Naive thymus-derived CD4-positive, alpha-beta T cell (primary cell): ENCODE measurements at regions not wholly inside any gene's neighbourhood (a gene's known extent, or its start where the extent isn't known, plus 50 kb on each side); places are given as distances from the start of the nearest gene placed in this dataset.
"Not testable (repeated sequence)": the region's sequence is repeated elsewhere in the genome, so short reads cannot be mapped to it uniquely, and the experiment has no call there.

ENCODE experiments used
- ATAC-seq: fragments of 150-1000 bp; cut with Tn5 transposase; 2 replicates; pipeline ENCODE4 v1.10.0; 2021; ENCODE audit warnings: mild to moderate bottlenecking, moderate library complexity
- CTCF ChIA-PET: fragments of 350-600 bp; sonication (Branson Sonifier 250); formaldehyde crosslinking; loops from one replicate; lab custom pipeline; 2021; ENCODE audit warnings: antibody characterized with exemption; lab: Charles Lee
- POLR2A ChIA-PET: fragments of 350-600 bp; sonication (Branson Sonifier 250); formaldehyde crosslinking; loops from one replicate; lab custom pipeline; 2021; ENCODE audit warnings: antibody characterized with exemption, inconsistent platforms; lab: Charles Lee
- DNase-seq, 9 donors: peaks; one replicate each; pipeline versions ENCODE4 v3.0.0 to v3.0.0-alpha.2; 2020 to 2022; ENCODE audit warnings: mixed read lengths in 1 of 9
- H3K27ac ChIP-seq: one replicate; pipeline ENCODE4 v1.7.0; 2013; ENCODE audit warnings: mild to moderate bottlenecking, low read depth, low read length, moderate library complexity
- H3K27me3 ChIP-seq, 2 donors: one replicate each; pipeline ENCODE4 v1.7.0; 2013; ENCODE audit warnings: low read length in 2 of 2, mild to moderate bottlenecking in 2 of 2, moderate library complexity in 2 of 2; ENCODE audit not compliant: control insufficient read depth in 2 of 2, insufficient read depth in 2 of 2
- H3K36me3 ChIP-seq, 3 experiments: 1 replicate in 2 of 3; 2 replicates in 1 of 3; pipeline ENCODE4 v1.7.0; 2013; ENCODE audit warnings: low read length in 3 of 3, mild to moderate bottlenecking in 3 of 3, moderate library complexity in 1 of 3; ENCODE audit not compliant: insufficient read depth in 3 of 3, control insufficient read depth in 2 of 3
- H3K4me1 ChIP-seq, 2 donors: one replicate each; pipeline ENCODE4 v1.7.0; 2013; ENCODE audit warnings: low read length in 2 of 2, mild to moderate bottlenecking in 2 of 2, moderate library complexity in 1 of 2; ENCODE audit not compliant: control insufficient read depth in 2 of 2, insufficient read depth in 2 of 2
- H3K4me3 ChIP-seq: 2 replicates; pipeline ENCODE4 v1.7.0; 2013; ENCODE audit warnings: mild to moderate bottlenecking, low read length
- H3K9me3 ChIP-seq, 3 experiments: 1 replicate in 2 of 3; 2 replicates in 1 of 3; pipeline ENCODE4 v1.7.0; 2013; ENCODE audit warnings: low read length in 3 of 3; ENCODE audit not compliant: control insufficient read depth in 2 of 3
- H3K27ac Mint-ChIP-seq, 9 donors: one replicate each; pipeline ENCODE4 v1.8.0; 2020 to 2022; ENCODE audit warnings: mixed read lengths in 9 of 9, mild to moderate bottlenecking in 8 of 9, moderate library complexity in 5 of 9, inconsistent platforms in 2 of 9
- H3K27me3 Mint-ChIP-seq, 5 donors: one replicate each; pipeline ENCODE4 v1.8.0; 2021 to 2022; ENCODE audit warnings: mixed read lengths in 5 of 5, mild to moderate bottlenecking in 1 of 5
- H3K36me3 Mint-ChIP-seq, 5 donors: one replicate each; pipeline ENCODE4 v1.8.0; 2020 to 2022; ENCODE audit warnings: mixed read lengths in 5 of 5, mild to moderate bottlenecking in 3 of 5, inconsistent platforms in 1 of 5
- H3K4me1 Mint-ChIP-seq, 7 donors: one replicate each; pipeline ENCODE4 v1.8.0; 2020 to 2022; ENCODE audit warnings: mixed read lengths in 7 of 7, mild to moderate bottlenecking in 3 of 7, inconsistent platforms in 1 of 7
- H3K4me3 Mint-ChIP-seq, 10 donors: one replicate each; pipeline ENCODE4 v1.8.0; 2020 to 2022; ENCODE audit warnings: mild to moderate bottlenecking in 10 of 10, mixed read lengths in 10 of 10, moderate library complexity in 6 of 10, inconsistent platforms in 2 of 10
- H3K9me3 Mint-ChIP-seq, 11 donors: one replicate each; pipeline ENCODE4 v1.8.0; 2020 to 2022; ENCODE audit warnings: mixed read lengths in 11 of 11, mild to moderate bottlenecking in 4 of 11, inconsistent platforms in 1 of 11, moderate library complexity in 1 of 11
- intact Hi-C, 2 donors: fragments of 100-400 bp; cut with micrococcal nuclease; formaldehyde crosslinking; loops; one replicate each; pipeline ENCODE4 v1.15.1; 2023

GRCh38 chr6:144362042-144363018 lies 77.2 kb downstream of the UTRN start:
- H3K9me3 Mint-ChIP-seq: peaks cover 0 to 1% (median 0%) of the 10 kb centered on the region in 11 donors
- H3K9me3 ChIP-seq: no peaks in the 10 kb centered on the region
- peak overlapping the region in 1 of 10 donors; percentile 3 for H3K4me3 Mint-ChIP-seq
- intact Hi-C loops: no loop called here
- H3K27me3 Mint-ChIP-seq: no peaks in the 10 kb centered on the region
- H3K27me3 ChIP-seq: no peaks in the 10 kb centered on the region
- H3K27ac ChIP-seq: no peak overlapping the region
- DNase-seq: no peak
- ChIA-PET CTCF (no interaction called here), POLR2A (interaction anchor here (0.6 kb wide), 1 partner anchor 27 kb away, joined by 3 read pairs; no protein-coding TSS in a partner anchor)
- peaks cover 18 to 39% of the 10 kb centered on the region in 2 donors for H3K4me1 ChIP-seq
- ATAC-seq: no peak
- no peaks in the 10 kb centered on the region for H3K36me3 ChIP-seq
- H3K27ac Mint-ChIP-seq: peak overlapping the region in 3 of 9 donors; percentile 3 to 74 (median 47)
- peaks cover 0 to 30% (median 16%) of the 10 kb centered on the region in 5 donors for H3K36me3 Mint-ChIP-seq
- H3K4me3 ChIP-seq: no peak overlapping the region
- H3K4me1 Mint-ChIP-seq: peaks cover 40 to 91% (median 83%) of the 10 kb centered on the region in 7 donors

- CTCF ChIA-PET: interaction anchor here (1.1 kb wide), 1 partner anchor 92 kb away, joined by 3 read pairs; no protein-coding TSS in a partner anchor
- Histone ChIP-seq H3K27ac (no peak overlapping the region), H3K36me3 (no peaks in the 10 kb centered on the region), H3K4me1 (peaks cover 15 to 21% of the 10 kb centered on the region in 2 donors), H3K9me3 (no peaks in the 10 kb centered on the region), H3K27me3 (no peaks in the 10 kb centered on the region), H3K4me3 (no peak overlapping the region)
- POLR2A ChIA-PET: interaction anchor here (1.0 to 1.1 kb wide), 2 partner anchors 11 to 17 kb away, joined by 3 read pairs; no protein-coding TSS in a partner anchor
- no peak for DNase-seq
- Mint-ChIP-seq H3K4me1 (peaks cover 42 to 81% (median 67%) of the 10 kb centered on the region in 7 donors), H3K27me3 (no peaks in the 10 kb centered on the region), H3K36me3 (peaks cover 0 to 39% (median 14%) of the 10 kb centered on the region in 5 donors), H3K9me3 (peaks cover 0 to 1% (median 0%) of the 10 kb centered on the region in 11 donors), H3K27ac (peak overlapping the region in 6 of 9 donors; percentile 0 to 75 (median 43)), H3K4me3 (peak overlapping the region in 9 of 10 donors; percentile 17 to 53 (median 36))
- ATAC-seq: peak; percentile 52
- intact Hi-C loops: loop anchor here in 1 of 2 donors (2.0 kb wide), 1 partner anchor 13 kb away; no protein-coding TSS in a partner anchor
Measured at GRCh38 chr6:144364208-144364720, 79.1 kb downstream of the UTRN start.

- H3K4me1 ChIP-seq: peaks cover 15 to 20% of the 10 kb centered on the region in 2 donors
- intact Hi-C loops: loop anchor here in 1 of 2 donors (2.0 kb wide), 1 partner anchor 14 kb away; no protein-coding TSS in a partner anchor
Measured at GRCh38 chr6:144364782-144365181, 79.6 kb downstream of the UTRN start.

GRCh38 chr6:144365271-144365670 lies 80.1 kb downstream of the UTRN start:
- intact Hi-C loops: loop anchor here in 1 of 2 donors (2.0 kb wide), 1 partner anchor 14 kb away; no protein-coding TSS in a partner anchor
- H3K36me3 Mint-ChIP-seq: peaks cover 5 to 48% (median 21%) of the 10 kb centered on the region in 5 donors
- peaks cover 0 to 5% (median 0%) of the 10 kb centered on the region in 11 donors for H3K9me3 Mint-ChIP-seq
- peak overlapping the region in 2 of 9 donors; percentile 48 to 56 for H3K27ac Mint-ChIP-seq
- CTCF ChIA-PET: interaction anchor here (1.1 kb wide), 1 partner anchor 93 kb away, joined by 3 read pairs; no protein-coding TSS in a partner anchor
- H3K9me3 ChIP-seq: no peaks in the 10 kb centered on the region
- no peak overlapping the region for H3K27ac ChIP-seq
- peak overlapping the region in 2 of 10 donors; percentile 6 to 7 for H3K4me3 Mint-ChIP-seq
- H3K4me1 Mint-ChIP-seq: peaks cover 42 to 80% (median 64%) of the 10 kb centered on the region in 7 donors
- ATAC-seq (no peak), DNase-seq (no peak)
- H3K27me3 ChIP-seq: no peaks in the 10 kb centered on the region
- POLR2A ChIA-PET: interaction anchor here (1.0 kb wide), 1 partner anchor 18 kb away, joined by 3 read pairs; no protein-coding TSS in a partner anchor
- no peak overlapping the region for H3K4me3 ChIP-seq
- H3K27me3 Mint-ChIP-seq: no peaks in the 10 kb centered on the region
- H3K4me1 ChIP-seq: peaks cover 15 to 21% of the 10 kb centered on the region in 2 donors
- no peaks in the 10 kb centered on the region for H3K36me3 ChIP-seq

More at GRCh38 chr6:144364782-144365181, 79.6 kb downstream of the UTRN start:
- ChIA-PET POLR2A (interaction anchor here (1.0 kb wide), 1 partner anchor 18 kb away, joined by 3 read pairs; no protein-coding TSS in a partner anchor), CTCF (interaction anchor here (1.1 kb wide), 1 partner anchor 93 kb away, joined by 3 read pairs; no protein-coding TSS in a partner anchor)
- Histone ChIP-seq H3K27ac (no peak overlapping the region), H3K36me3 (no peaks in the 10 kb centered on the region), H3K4me3 (no peak overlapping the region), H3K9me3 (no peaks in the 10 kb centered on the region), H3K27me3 (no peaks in the 10 kb centered on the region)
- no peak for DNase-seq
- Mint-ChIP-seq H3K27me3 (no peaks in the 10 kb centered on the region), H3K36me3 (peaks cover 3 to 44% (median 19%) of the 10 kb centered on the region in 5 donors), H3K27ac (peak overlapping the region in 4 of 9 donors; percentile 0 to 61 (median 37)), H3K4me3 (peak overlapping the region in 6 of 10 donors; percentile 11 to 51 (median 21)), H3K9me3 (peaks cover 0 to 3% (median 0%) of the 10 kb centered on the region in 11 donors), H3K4me1 (peaks cover 44 to 80% (median 65%) of the 10 kb centered on the region in 7 donors)
- ATAC-seq: no peak

- peaks cover 13 to 52% (median 29%) of the 10 kb centered on the region in 5 donors for H3K36me3 Mint-ChIP-seq
- CTCF ChIA-PET, H3K9me3 Mint-ChIP-seq: not testable (repeated sequence)
Measured at GRCh38 chr6:144369696-144370095, 84.6 kb downstream of the UTRN start.

GRCh38 chr6:144372116-144372515 lies 87.0 kb downstream of the UTRN start:
- H3K36me3 ChIP-seq: no peaks in the 10 kb centered on the region
- H3K27me3 ChIP-seq: no peaks in the 10 kb centered on the region
- ATAC-seq (no peak), DNase-seq (no peak)
- Mint-ChIP-seq H3K27me3 (no peaks in the 10 kb centered on the region), H3K9me3 (peaks cover 0 to 5% (median 0%) of the 10 kb centered on the region in 11 donors), H3K4me1 (peaks cover 18 to 66% (median 52%) of the 10 kb centered on the region in 7 donors), H3K4me3 (no peak overlapping the region), H3K36me3 (peaks cover 13 to 51% (median 25%) of the 10 kb centered on the region in 5 donors), H3K27ac (peak overlapping the region in 1 of 9 donors; percentile 11)
- intact Hi-C loops: no loop called here
- H3K9me3 ChIP-seq: no peaks in the 10 kb centered on the region
- H3K4me1 ChIP-seq: peaks cover 0 to 13% of the 10 kb centered on the region in 2 donors
- H3K27ac ChIP-seq: no peak overlapping the region
- ChIA-PET POLR2A (no interaction called here), CTCF (no interaction called here)
- H3K4me3 ChIP-seq: no peak overlapping the region

More at GRCh38 chr6:144369696-144370095, 84.6 kb downstream of the UTRN start:
- H3K4me3 Mint-ChIP-seq: peak overlapping the region in 1 of 10 donors; percentile 12
- H3K27ac ChIP-seq, ATAC-seq, H3K9me3 ChIP-seq, H3K4me1 ChIP-seq, DNase-seq, H3K36me3 ChIP-seq, H3K4me3 ChIP-seq, intact Hi-C loops, POLR2A ChIA-PET, H3K27me3 ChIP-seq, H3K27me3 Mint-ChIP-seq: not testable (repeated sequence)
- H3K4me1 Mint-ChIP-seq: peaks cover 14 to 74% (median 58%) of the 10 kb centered on the region in 7 donors
- peak overlapping the region in 2 of 9 donors; percentile 22 to 62 for H3K27ac Mint-ChIP-seq
